ENCODE measurements at regions not wholly inside any gene's neighbourhood (a gene's known extent, or its start where the extent isn't known, plus 50 kb on each side); places are given as distances from the start of the nearest gene placed in this dataset.

DNA sequence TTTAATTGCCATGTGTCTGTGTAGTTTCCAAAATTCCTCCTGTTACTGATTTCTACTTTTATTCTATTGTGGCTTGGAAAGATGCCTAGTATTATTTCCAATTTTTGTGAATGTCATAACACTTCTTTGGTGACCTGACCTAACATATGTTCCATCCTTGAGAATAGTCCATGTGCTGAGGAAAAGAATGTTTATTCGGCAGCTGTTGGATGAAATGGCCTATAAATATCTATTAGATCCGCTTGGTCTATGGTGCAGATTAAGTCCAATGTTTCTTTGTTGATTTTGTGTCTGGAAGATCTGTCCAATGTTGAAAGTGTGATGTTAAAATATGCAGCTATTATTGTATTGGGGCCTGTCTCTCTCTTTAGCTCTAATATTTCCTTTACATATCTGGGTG is 219.2 kb upstream of the HDX start:
- no peak for TF ChIP-seq TRIM28 (IDR thresholded peaks at IDR 0.05; ENCODE audit: borderline replicate concordance, low read length)
- no peak for TF ChIP-seq ZNF521 (tag by site-specific recombination; IDR thresholded peaks at IDR 0.05)
- TF ChIP-seq, protein P1, sequence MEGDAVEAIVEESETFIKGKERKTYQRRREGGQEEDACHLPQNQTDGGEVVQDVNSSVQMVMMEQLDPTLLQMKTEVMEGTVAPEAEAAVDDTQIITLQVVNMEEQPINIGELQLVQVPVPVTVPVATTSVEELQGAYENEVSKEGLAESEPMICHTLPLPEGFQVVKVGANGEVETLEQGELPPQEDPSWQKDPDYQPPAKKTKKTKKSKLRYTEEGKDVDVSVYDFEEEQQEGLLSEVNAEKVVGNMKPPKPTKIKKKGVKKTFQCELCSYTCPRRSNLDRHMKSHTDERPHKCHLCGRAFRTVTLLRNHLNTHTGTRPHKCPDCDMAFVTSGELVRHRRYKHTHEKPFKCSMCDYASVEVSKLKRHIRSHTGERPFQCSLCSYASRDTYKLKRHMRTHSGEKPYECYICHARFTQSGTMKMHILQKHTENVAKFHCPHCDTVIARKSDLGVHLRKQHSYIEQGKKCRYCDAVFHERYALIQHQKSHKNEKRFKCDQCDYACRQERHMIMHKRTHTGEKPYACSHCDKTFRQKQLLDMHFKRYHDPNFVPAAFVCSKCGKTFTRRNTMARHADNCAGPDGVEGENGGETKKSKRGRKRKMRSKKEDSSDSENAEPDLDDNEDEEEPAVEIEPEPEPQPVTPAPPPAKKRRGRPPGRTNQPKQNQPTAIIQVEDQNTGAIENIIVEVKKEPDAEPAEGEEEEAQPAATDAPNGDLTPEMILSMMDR (tag by site-specific recombination; IDR thresholded peaks at IDR 0.05): no peak
- no peak for TF ChIP-seq BCL11A (tag by site-specific recombination; IDR thresholded peaks at IDR 0.05; ENCODE audit: low read depth)
- no peak for TF ChIP-seq ZNF112 (tag by site-specific recombination; IDR thresholded peaks at IDR 0.05)
- no peak for TF ChIP-seq ZNF510 (tag by site-specific recombination; IDR thresholded peaks at IDR 0.05; ENCODE audit: insufficient replicate concordance)
